GM12878 (cell line): ENCODE measurements at regions not wholly inside any gene's neighbourhood (a gene's known extent, or its start where the extent isn't known, plus 50 kb on each side); places are given as distances from the start of the nearest gene placed in this dataset.

Source experiments
- ATAC-seq: fragments of 200-7000 bp; cut with Tn5 transposase; 3 replicates; pipeline ENCODE4 v1.9.1; 2020; ENCODE audit warnings: mild to moderate bottlenecking, moderate library complexity
- BruUV-seq: library from RNA; stranded (reverse); fragments of 400-500 nt; replicated peaks from 2 replicates; lab custom pipeline; 2021; lab: Mats Ljungman, UMichigan
- CTCF ChIA-PET: fragments of 300-600 bp; sonication (Branson Sonifier 250); formaldehyde crosslinking; extraction: SDS; loops from one replicate; lab custom pipeline; 2021; ENCODE audit warnings: inconsistent platforms; lab: Yijun Ruan, JAX
- POLR2A ChIA-PET: fragments of 350-600 bp; formaldehyde crosslinking; extraction: SDS; loops from one replicate; lab custom pipeline; 2021; ENCODE audit warnings: inconsistent platforms; lab: Charles Lee
- RAD21 ChIA-PET: fragments of 300-600 bp; sonication (Branson Sonifier 250); formaldehyde crosslinking; loops from one replicate; lab custom pipeline; 2023; ENCODE audit warnings: antibody characterized with exemption; ENCODE audit not compliant: unreplicated experiment; lab: Charles Lee
- SMC1A ChIA-PET: fragments of 300-600 bp; sonication (Branson Sonifier 250); formaldehyde crosslinking; loops from one replicate; lab custom pipeline; 2023; ENCODE audit not compliant: unreplicated experiment, uncharacterized antibody; lab: Charles Lee
- DNase-seq: peaks from one replicate; pipeline ENCODE4 v3.0.0-alpha.2; 2011; ENCODE audit warnings: low read depth, low spot score
- FAIRE-seq: peaks from 3 replicates; lab custom pipeline; 2011; peaks lifted over from hg19 to GRCh38; lab: Jason Lieb, UNC
- H2AFZ ChIP-seq: 2 replicates; pipeline ENCODE4 v1.6.0; 2011; ENCODE audit warnings: low read depth, low read length, control low read depth; ENCODE audit not compliant: control insufficient read depth
- H3K27ac ChIP-seq: 2 replicates; pipeline ENCODE4 v1.5.1; 2011; ENCODE audit warnings: control low read depth; ENCODE audit not compliant: control insufficient read depth, insufficient read depth
- H3K27me3 ChIP-seq, 2 experiments: replicated peaks in 1 of 2; 2 replicates each; pipeline versions ENCODE4 v1.6.0 to v1.6.1; 2011; ENCODE audit warnings: low read length in 1 of 2; ENCODE audit not compliant: control insufficient read depth in 2 of 2, insufficient read depth in 2 of 2
- H3K36me3 ChIP-seq, 2 experiments: 2 replicates each; pipeline ENCODE4 v1.5.1; 2011; ENCODE audit warnings: low read length in 1 of 2; ENCODE audit not compliant: control insufficient read depth in 2 of 2, insufficient read depth in 2 of 2
- H3K4me1 ChIP-seq: 2 replicates; pipeline ENCODE4 v1.6.1; 2011; ENCODE audit warnings: mild to moderate bottlenecking, low read length, moderate library complexity, mixed read lengths; ENCODE audit not compliant: control insufficient read depth, insufficient read depth
- H3K4me2 ChIP-seq: 2 replicates; pipeline ENCODE4 v1.6.0; 2011; ENCODE audit warnings: control low read depth; ENCODE audit not compliant: control insufficient read depth, insufficient read depth
- H3K4me3 ChIP-seq: fragments of 200-600 bp; sonication (generic); 2 replicates; pipeline ENCODE4 v1.5.1; 2016
- H3K79me2 ChIP-seq: 2 replicates; pipeline ENCODE4 v1.6.0; 2011; ENCODE audit warnings: low read length; ENCODE audit not compliant: control insufficient read depth, insufficient read depth
- H3K9ac ChIP-seq: 2 replicates; pipeline ENCODE4 v1.8.0; 2011; ENCODE audit warnings: low read length, control low read depth, mixed read lengths; ENCODE audit not compliant: control insufficient read depth, insufficient read depth
- H3K9me3 ChIP-seq: replicated peaks from 3 replicates; pipeline ENCODE4 v1.5.1; 2011; ENCODE audit warnings: mild to moderate bottlenecking, low read length; ENCODE audit not compliant: control insufficient read depth, insufficient read depth
- H4K20me1 ChIP-seq: 2 replicates; pipeline ENCODE4 v1.6.0; 2011; ENCODE audit not compliant: control insufficient read depth, insufficient read depth
- RELA ChIP-seq: fragments of 450-650 bp; IDR thresholded peaks from 2 replicates; pipeline ENCODE4 v1.8.0; 2014; ENCODE audit warnings: borderline replicate concordance; ENCODE audit not compliant: partially characterized antibody
- SMC3 ChIP-seq: IDR thresholded peaks from 2 replicates; pipeline ENCODE4 v1.6.1; 2011; ENCODE audit warnings: low read length, improper control_type of control experiment, borderline replicate concordance
- STAT1 ChIP-seq: fragments of 450-650 bp; conservative IDR thresholded peaks from 2 replicates; pipeline ENCODE4 v1.6.1; 2014; ENCODE audit warnings: antibody characterized with exemption, mild to moderate bottlenecking
- WGBS: methylation state at CpG from one replicate; pipeline ENCODE4 v1.1.6; 2016; ENCODE audit warnings: low lambda C conversion rate; ENCODE audit not compliant: insufficient replicate concordance, insufficient coverage; ENCODE audit errors: missing lambda C conversion rate; 5-methylcytosine and 5-hydroxymethylcytosine counted together
- in situ Hi-C: fragments of 300-500 bp; cut with MboI; formaldehyde crosslinking; loops from 9 replicates; pipeline ENCODE4 v1.14.3; 2018; ENCODE audit warnings: mixed read lengths
- intact Hi-C: fragments of 100-400 bp; cut with micrococcal nuclease; formaldehyde crosslinking; loops from one replicate; pipeline ENCODE4 v1.14.2; 2022; ENCODE audit not compliant: unreplicated experiment
- TF ChIP-seq, protein P1 (sequence below): fragments of 450-650 bp; IDR thresholded peaks from 2 replicates; pipeline ENCODE4 v1.6.1; 2018; ENCODE audit warnings: mild to moderate bottlenecking, low read depth, moderate library complexity; ENCODE audit not compliant: partially characterized antibody
- TF ChIP-seq, protein P2 (sequence below): IDR thresholded peaks from 2 replicates; pipeline ENCODE4 v1.6.1; 2012; ENCODE audit warnings: mild to moderate bottlenecking, low read depth, low read length
- TF ChIP-seq, protein P3 (sequence below): fragments of 450-650 bp; formaldehyde crosslinking; IDR thresholded peaks from 2 replicates; pipeline ENCODE4 v1.4.0; 2022; ENCODE audit warnings: mild to moderate bottlenecking, moderate library complexity

DNA sequence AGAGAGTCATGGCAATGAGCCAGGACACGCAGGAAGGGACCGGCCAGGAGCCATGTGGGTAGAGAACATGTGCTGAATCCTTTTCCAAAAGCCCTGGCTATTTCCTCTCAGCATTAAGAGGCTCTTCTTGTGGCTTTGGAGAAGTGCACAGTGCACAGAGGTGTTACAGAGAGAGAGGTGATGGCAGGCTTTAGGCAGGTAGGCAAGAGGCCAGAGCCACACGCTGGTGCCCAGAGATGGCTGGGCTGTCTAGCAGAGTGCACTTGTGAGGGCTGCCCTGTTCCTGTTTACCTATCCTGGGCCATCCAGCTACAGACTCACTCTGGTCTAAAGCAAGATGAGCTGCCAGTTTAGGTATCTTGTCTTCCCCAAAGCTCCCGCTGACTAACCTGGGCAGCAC lies 402.6 kb downstream of the OCA2 start (continued):
- TF ChIP-seq, protein P1, sequence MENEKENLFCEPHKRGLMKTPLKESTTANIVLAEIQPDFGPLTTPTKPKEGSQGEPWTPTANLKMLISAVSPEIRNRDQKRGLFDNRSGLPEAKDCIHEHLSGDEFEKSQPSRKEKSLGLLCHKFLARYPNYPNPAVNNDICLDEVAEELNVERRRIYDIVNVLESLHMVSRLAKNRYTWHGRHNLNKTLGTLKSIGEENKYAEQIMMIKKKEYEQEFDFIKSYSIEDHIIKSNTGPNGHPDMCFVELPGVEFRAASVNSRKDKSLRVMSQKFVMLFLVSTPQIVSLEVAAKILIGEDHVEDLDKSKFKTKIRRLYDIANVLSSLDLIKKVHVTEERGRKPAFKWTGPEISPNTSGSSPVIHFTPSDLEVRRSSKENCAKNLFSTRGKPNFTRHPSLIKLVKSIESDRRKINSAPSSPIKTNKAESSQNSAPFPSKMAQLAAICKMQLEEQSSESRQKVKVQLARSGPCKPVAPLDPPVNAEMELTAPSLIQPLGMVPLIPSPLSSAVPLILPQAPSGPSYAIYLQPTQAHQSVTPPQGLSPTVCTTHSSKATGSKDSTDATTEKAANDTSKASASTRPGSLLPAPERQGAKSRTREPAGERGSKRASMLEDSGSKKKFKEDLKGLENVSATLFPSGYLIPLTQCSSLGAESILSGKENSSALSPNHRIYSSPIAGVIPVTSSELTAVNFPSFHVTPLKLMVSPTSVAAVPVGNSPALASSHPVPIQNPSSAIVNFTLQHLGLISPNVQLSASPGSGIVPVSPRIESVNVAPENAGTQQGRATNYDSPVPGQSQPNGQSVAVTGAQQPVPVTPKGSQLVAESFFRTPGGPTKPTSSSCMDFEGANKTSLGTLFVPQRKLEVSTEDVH: no peak
- TF ChIP-seq, protein P2, sequence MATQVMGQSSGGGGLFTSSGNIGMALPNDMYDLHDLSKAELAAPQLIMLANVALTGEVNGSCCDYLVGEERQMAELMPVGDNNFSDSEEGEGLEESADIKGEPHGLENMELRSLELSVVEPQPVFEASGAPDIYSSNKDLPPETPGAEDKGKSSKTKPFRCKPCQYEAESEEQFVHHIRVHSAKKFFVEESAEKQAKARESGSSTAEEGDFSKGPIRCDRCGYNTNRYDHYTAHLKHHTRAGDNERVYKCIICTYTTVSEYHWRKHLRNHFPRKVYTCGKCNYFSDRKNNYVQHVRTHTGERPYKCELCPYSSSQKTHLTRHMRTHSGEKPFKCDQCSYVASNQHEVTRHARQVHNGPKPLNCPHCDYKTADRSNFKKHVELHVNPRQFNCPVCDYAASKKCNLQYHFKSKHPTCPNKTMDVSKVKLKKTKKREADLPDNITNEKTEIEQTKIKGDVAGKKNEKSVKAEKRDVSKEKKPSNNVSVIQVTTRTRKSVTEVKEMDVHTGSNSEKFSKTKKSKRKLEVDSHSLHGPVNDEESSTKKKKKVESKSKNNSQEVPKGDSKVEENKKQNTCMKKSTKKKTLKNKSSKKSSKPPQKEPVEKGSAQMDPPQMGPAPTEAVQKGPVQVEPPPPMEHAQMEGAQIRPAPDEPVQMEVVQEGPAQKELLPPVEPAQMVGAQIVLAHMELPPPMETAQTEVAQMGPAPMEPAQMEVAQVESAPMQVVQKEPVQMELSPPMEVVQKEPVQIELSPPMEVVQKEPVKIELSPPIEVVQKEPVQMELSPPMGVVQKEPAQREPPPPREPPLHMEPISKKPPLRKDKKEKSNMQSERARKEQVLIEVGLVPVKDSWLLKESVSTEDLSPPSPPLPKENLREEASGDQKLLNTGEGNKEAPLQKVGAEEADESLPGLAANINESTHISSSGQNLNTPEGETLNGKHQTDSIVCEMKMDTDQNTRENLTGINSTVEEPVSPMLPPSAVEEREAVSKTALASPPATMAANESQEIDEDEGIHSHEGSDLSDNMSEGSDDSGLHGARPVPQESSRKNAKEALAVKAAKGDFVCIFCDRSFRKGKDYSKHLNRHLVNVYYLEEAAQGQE: no peak

DNA sequence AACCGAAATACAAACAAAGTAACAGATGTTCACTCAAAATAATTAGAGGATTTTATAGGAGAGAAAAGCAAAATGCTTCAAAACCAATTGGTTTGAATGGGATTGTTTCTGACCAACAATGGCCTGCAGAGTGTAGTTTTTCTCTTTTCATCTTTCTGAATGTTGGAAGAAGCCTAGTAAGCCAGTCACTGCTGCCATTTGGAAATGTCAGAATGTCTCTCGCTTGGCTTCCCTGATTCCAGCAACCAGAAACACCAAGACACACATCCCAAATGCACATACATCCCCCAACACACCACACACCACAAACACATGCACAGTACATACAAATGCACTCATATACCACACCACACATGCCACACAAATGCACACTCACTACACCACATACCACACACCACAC lies 403.4 kb downstream of the OCA2 start:
- Histone ChIP-seq H3K9ac (no peak overlapping the region), H3K4me2 (no peak overlapping the region), H3K27me3 (no peaks in the 10 kb centered on the region), H2AFZ (no peak overlapping the region), H3K9me3 (no peaks in the 10 kb centered on the region; the same call in 2 of the 3 replicates), H3K4me3 (no peak overlapping the region), H3K4me1 (no peaks in the 10 kb centered on the region), H4K20me1 (no peaks in the 10 kb centered on the region), H3K79me2 (no peaks in the 10 kb centered on the region), H3K36me3 (no peaks in the 10 kb centered on the region), H3K27ac (no peak overlapping the region)
- 0% methylated on average over 2 of the region's 2 CpGs for WGBS
- no peak for ATAC-seq
- no peak for FAIRE-seq
- SMC1A ChIA-PET: no interaction called here
- CTCF ChIA-PET: no interaction called here
- no TSS peak for BruUV-seq
- in situ Hi-C loops: no loop called here
- POLR2A ChIA-PET: no interaction called here
- TF ChIP-seq, protein P3, sequence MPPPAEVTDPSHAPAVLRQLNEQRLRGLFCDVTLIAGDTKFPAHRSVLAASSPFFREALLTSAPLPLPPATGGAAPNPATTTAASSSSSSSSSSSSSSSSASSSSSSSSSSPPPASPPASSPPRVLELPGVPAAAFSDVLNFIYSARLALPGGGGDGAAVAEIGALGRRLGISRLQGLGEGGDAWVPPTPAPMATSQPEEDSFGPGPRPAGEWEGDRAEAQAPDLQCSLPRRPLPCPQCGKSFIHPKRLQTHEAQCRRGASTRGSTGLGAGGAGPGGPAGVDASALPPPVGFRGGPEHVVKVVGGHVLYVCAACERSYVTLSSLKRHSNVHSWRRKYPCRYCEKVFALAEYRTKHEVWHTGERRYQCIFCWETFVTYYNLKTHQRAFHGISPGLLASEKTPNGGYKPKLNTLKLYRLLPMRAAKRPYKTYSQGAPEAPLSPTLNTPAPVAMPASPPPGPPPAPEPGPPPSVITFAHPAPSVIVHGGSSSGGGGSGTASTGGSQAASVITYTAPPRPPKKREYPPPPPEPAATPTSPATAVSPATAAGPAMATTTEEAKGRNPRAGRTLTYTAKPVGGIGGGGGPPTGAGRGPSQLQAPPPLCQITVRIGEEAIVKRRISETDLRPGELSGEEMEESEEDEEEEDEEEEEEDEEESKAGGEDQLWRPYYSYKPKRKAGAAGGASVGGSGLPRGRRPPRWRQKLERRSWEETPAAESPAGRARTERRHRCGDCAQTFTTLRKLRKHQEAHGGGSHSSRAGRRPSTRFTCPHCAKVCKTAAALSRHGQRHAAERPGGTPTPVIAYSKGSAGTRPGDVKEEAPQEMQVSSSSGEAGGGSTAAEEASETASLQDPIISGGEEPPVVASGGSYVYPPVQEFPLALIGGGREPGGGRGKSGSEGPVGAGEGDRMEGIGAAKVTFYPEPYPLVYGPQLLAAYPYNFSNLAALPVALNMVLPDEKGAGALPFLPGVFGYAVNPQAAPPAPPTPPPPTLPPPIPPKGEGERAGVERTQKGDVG (CRISPR knock-in tag): no peak
- no peak for TF ChIP-seq RELA
- no peak for TF ChIP-seq STAT1
- no peak for TF ChIP-seq SMC3
- DNase-seq: no peak
- intact Hi-C loops: no loop called here
- RAD21 ChIA-PET: no interaction called here
